ENCODE measurements at regions not wholly inside any gene's neighbourhood (a gene's known extent, or its start where the extent isn't known, plus 50 kb on each side); places are given as distances from the start of the nearest gene placed in this dataset.
"Not testable (repeated sequence)": the region's sequence is repeated elsewhere in the genome, so short reads cannot be mapped to it uniquely, and the experiment has no call there.

DNA sequence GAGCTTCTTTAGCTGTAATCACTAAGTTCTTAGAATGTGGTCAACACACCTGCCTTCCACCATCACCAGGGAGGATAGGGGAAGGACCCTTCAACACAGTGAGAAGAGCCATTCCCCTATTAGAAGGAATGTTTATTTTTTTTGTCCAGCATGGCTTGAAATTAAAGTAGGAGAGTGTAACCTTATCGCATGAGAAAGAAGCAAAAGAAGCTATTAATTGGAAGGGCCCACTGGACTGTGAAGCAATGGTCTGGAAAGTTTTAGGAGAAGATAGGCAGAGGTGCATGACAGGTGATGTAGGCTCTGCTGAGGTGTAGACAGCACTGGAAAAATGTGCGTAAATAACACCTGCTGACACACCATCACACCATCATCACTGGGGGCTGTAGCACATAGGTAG lies 1526.0 kb downstream of the MAT2B start:
- Histone ChIP-seq H3K9me3 (replicated peaks in 1 of 3) (no peaks in the 10 kb centered on the region), H3K27ac (no peak overlapping the region), H3K36me3 (replicated peaks in 1 of 2) (no peaks in the 10 kb centered on the region), H3K27me3 (no peaks in the 10 kb centered on the region), H3K4me3 (no peak overlapping the region), H3K4me1 (replicated peaks in 1 of 2) (no peaks in the 10 kb centered on the region)
- 78 to 95% (median 83%) methylated on average over 2 of the region's 2 CpGs for WGBS, 4 donors
- intact Hi-C loops (cut with DNase I), result no loop called here
- DNase-seq, result no peak
- no peak for TF ChIP-seq POLR2A (IDR thresholded peaks at IDR 0.05)
- TF ChIP-seq, protein P1, sequence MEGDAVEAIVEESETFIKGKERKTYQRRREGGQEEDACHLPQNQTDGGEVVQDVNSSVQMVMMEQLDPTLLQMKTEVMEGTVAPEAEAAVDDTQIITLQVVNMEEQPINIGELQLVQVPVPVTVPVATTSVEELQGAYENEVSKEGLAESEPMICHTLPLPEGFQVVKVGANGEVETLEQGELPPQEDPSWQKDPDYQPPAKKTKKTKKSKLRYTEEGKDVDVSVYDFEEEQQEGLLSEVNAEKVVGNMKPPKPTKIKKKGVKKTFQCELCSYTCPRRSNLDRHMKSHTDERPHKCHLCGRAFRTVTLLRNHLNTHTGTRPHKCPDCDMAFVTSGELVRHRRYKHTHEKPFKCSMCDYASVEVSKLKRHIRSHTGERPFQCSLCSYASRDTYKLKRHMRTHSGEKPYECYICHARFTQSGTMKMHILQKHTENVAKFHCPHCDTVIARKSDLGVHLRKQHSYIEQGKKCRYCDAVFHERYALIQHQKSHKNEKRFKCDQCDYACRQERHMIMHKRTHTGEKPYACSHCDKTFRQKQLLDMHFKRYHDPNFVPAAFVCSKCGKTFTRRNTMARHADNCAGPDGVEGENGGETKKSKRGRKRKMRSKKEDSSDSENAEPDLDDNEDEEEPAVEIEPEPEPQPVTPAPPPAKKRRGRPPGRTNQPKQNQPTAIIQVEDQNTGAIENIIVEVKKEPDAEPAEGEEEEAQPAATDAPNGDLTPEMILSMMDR (IDR thresholded peaks at IDR 0.05), result no peak

DNA sequence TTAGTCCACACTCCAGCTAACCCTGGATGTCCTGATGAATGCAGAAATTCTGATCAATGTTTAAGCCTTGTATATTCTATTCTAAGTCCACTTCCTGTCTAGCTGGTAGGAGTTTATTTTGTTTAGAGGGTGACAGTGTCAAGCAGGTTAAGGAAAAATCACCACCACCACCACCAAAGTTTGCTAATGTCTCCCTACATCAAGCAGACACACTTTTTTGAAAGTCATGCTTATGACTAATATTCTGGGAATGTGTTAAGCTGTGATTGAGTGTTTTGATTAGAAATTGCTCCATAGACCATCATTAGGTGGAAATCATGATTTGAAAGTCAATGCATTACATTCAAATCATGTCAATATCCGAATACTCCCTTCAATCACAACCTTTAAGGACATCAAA lies 1530.1 kb downstream of the MAT2B start:
- H3K27me3 ChIP-seq, result no peaks in the 10 kb centered on the region
- intact Hi-C loops (cut with DNase I), result no loop called here
- H3K27ac ChIP-seq, result no peak overlapping the region
- TF ChIP-seq POLR2A (IDR thresholded peaks at IDR 0.05), result no peak
- TF ChIP-seq, protein P1 (IDR thresholded peaks at IDR 0.05), result no peak
- H3K36me3 ChIP-seq (replicated peaks in 1 of 2), result no peaks in the 10 kb centered on the region
- H3K9me3 ChIP-seq (replicated peaks in 1 of 3), result no peaks in the 10 kb centered on the region
- H3K4me1 ChIP-seq (replicated peaks in 1 of 2), result no peaks in the 10 kb centered on the region
- H3K4me3 ChIP-seq, result no peak overlapping the region
- WGBS, 4 donors, result 52 to 68% (median 59%) methylated on average over 1 of the region's 1 CpG
- DNase-seq, result no peak

DNA sequence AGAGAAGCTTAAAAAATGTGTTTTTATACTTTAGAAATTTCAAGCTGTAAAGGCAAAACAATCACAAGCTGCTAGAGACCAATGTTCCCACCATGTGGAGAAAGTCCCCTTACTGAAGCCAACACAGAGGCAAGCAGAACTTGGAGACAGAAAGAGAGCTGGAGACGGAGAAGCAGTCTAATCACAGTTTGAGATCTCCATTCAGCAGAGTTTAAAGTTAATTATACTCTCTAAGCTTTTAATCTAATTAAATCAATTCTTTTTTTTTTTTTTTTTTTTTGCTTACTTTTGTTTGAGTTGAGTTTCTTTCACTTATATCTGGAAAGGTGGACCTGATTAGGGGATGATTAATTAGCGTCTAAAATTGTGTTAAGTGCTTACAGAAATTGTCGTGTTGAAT lies 1534.3 kb downstream of the MAT2B start:
- WGBS, 4 donors, result 74 to 84% (median 77%) methylated on average over 3 of the region's 3 CpGs
- Histone ChIP-seq H3K4me3 (no peak overlapping the region), H3K27me3 (no peaks in the 10 kb centered on the region), H3K4me1 (replicated peaks in 1 of 2) (no peaks in the 10 kb centered on the region), H3K27ac (no peak overlapping the region), H3K9me3 (replicated peaks in 1 of 3) (no peaks in the 10 kb centered on the region), H3K36me3 (replicated peaks in 1 of 2) (no peaks in the 10 kb centered on the region)
- TF ChIP-seq POLR2A (IDR thresholded peaks at IDR 0.05), result no peak
- TF ChIP-seq, protein P1 (IDR thresholded peaks at IDR 0.05), result no peak
- no peak for DNase-seq
- intact Hi-C loops (cut with DNase I), result no loop called here

- H3K9me3 ChIP-seq (replicated peaks in 1 of 3); H3K27ac ChIP-seq; H3K27me3 ChIP-seq; DNase-seq; H3K4me3 ChIP-seq; H3K36me3 ChIP-seq (replicated peaks in 1 of 2); H3K4me1 ChIP-seq (replicated peaks in 1 of 2); intact Hi-C loops (cut with DNase I): not testable (repeated sequence)
- 73 to 86% (median 81%) methylated on average over 5 to 7 of the region's 7 CpGs for WGBS, 4 donors
Measured at GRCh38 chr5:165045941-165046340, 1540.5 kb downstream of the MAT2B start.

DNA sequence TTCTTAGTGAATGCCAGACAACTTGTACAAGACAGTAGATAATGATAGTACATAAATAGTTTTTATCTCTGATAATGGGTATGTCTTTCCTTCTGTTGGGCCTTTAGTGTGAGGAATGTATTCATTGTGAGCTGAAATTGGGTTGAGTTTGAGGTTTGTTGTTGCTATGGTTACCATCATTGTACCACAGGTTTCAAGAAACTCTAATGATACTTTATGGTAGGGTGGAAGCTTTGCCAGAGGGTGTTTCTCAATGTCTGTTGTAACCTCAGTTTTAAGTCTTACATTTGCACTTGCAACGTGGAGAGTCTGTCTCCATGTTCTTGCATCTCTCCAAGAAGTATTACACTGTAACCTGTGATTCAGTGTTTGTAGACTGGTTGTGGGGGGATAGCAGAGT lies 1550.1 kb downstream of the MAT2B start:
- WGBS, 4 donors, result 40 to 88% (median 70%) methylated on average over 1 of the region's 1 CpG
- H3K36me3 ChIP-seq (replicated peaks in 1 of 2), result no peaks in the 10 kb centered on the region
- no peak overlapping the region for H3K27ac ChIP-seq
- no peak overlapping the region for H3K4me3 ChIP-seq
- no peaks in the 10 kb centered on the region for H3K27me3 ChIP-seq
- DNase-seq, result no peak
- intact Hi-C loops (cut with DNase I), result no loop called here
- no peaks in the 10 kb centered on the region for H3K4me1 ChIP-seq (replicated peaks in 1 of 2)
- TF ChIP-seq, protein P1 (IDR thresholded peaks at IDR 0.05), result no peak
- no peak for TF ChIP-seq POLR2A (IDR thresholded peaks at IDR 0.05)
- no peaks in the 10 kb centered on the region for H3K9me3 ChIP-seq (replicated peaks in 1 of 3)
